Glutamatergic neuron (in vitro differentiated cells): ENCODE measurements at regions not wholly inside any gene's neighbourhood (a gene's known extent, or its start where the extent isn't known, plus 50 kb on each side); places are given as distances from the start of the nearest gene placed in this dataset.
A peak's percentile ranks its signal among the peaks of the same experiment; 100 is the strongest.
"Not testable (repeated sequence)": the region's sequence is repeated elsewhere in the genome, so short reads cannot be mapped to it uniquely, and the experiment has no call there.

ENCODE experiments used
- DNase-seq: peaks from one replicate; pipeline ENCODE4 v3.0.0; 2022
- H3K27ac Mint-ChIP-seq: one replicate; pipeline ENCODE4 v1.8.0; 2020; ENCODE audit warnings: mild to moderate bottlenecking, mixed read lengths, inconsistent platforms; ENCODE audit not compliant: unreplicated experiment
- H3K27me3 Mint-ChIP-seq: one replicate; pipeline ENCODE4 v1.8.0; 2020; ENCODE audit warnings: mild to moderate bottlenecking, moderate library complexity, mixed read lengths, inconsistent platforms; ENCODE audit not compliant: unreplicated experiment
- H3K36me3 Mint-ChIP-seq: one replicate; pipeline ENCODE4 v1.8.0; 2020; ENCODE audit warnings: mild to moderate bottlenecking, mixed read lengths, inconsistent platforms; ENCODE audit not compliant: unreplicated experiment
- H3K4me1 Mint-ChIP-seq: one replicate; pipeline ENCODE4 v1.8.0; 2020; ENCODE audit warnings: mild to moderate bottlenecking, low read depth, mixed read lengths, inconsistent platforms; ENCODE audit not compliant: unreplicated experiment
- H3K4me3 Mint-ChIP-seq: one replicate; pipeline ENCODE4 v1.8.0; 2020; ENCODE audit warnings: mild to moderate bottlenecking, mixed read lengths, inconsistent platforms; ENCODE audit not compliant: unreplicated experiment
- H3K9me3 Mint-ChIP-seq: one replicate; pipeline ENCODE4 v1.8.0; 2020; ENCODE audit warnings: mild to moderate bottlenecking, moderate library complexity, mixed read lengths, inconsistent platforms; ENCODE audit not compliant: unreplicated experiment
- CTCF ChIP-seq: fragments of 200-600 bp; sonication (generic); IDR thresholded peaks from one replicate; pipeline ENCODE4 v1.5.0; 2021; ENCODE audit not compliant: partially characterized antibody, unreplicated experiment

GRCh38 chr4:33989820-33990443 is 2254.4 kb downstream of the ARAP2 start:
- Mint-ChIP-seq H3K4me1 (no peaks in the 10 kb centered on the region), H3K27ac (no peak overlapping the region), H3K9me3 (no peaks in the 10 kb centered on the region), H3K4me3 (no peak overlapping the region), H3K36me3 (no peaks in the 10 kb centered on the region), H3K27me3 (no peaks in the 10 kb centered on the region)
- no peak for DNase-seq
- no peak for TF ChIP-seq CTCF

GRCh38 chr4:33996075-33996718 is 2248.1 kb downstream of the ARAP2 start:
- no peaks in the 10 kb centered on the region for H3K9me3 Mint-ChIP-seq
- DNase-seq, result no peak
- H3K36me3 Mint-ChIP-seq, result no peaks in the 10 kb centered on the region
- H3K27ac Mint-ChIP-seq, result no peak overlapping the region
- H3K4me3 Mint-ChIP-seq, result no peak overlapping the region
- H3K27me3 Mint-ChIP-seq, result no peaks in the 10 kb centered on the region
- H3K4me1 Mint-ChIP-seq, result peaks cover 13% of the 10 kb centered on the region
- no peak for TF ChIP-seq CTCF

- no peaks in the 10 kb centered on the region for H3K9me3 Mint-ChIP-seq
- peaks cover 14% of the 10 kb centered on the region for H3K4me1 Mint-ChIP-seq
- no peaks in the 10 kb centered on the region for H3K36me3 Mint-ChIP-seq
- no peak for TF ChIP-seq CTCF
- peak overlapping the region; percentile 77 for H3K27ac Mint-ChIP-seq
- H3K4me3 Mint-ChIP-seq, result no peak overlapping the region
- no peaks in the 10 kb centered on the region for H3K27me3 Mint-ChIP-seq
- no peak for DNase-seq
Measured at GRCh38 chr4:33998291-33998690, 2246.0 kb downstream of the ARAP2 start.

- no peak for TF ChIP-seq CTCF
- DNase-seq, result no peak
- Mint-ChIP-seq H3K9me3 (no peaks in the 10 kb centered on the region), H3K27me3 (no peaks in the 10 kb centered on the region), H3K27ac (peak overlapping the region; percentile 9), H3K4me1 (peaks cover 14% of the 10 kb centered on the region), H3K36me3 (no peaks in the 10 kb centered on the region), H3K4me3 (no peak overlapping the region)
Measured at GRCh38 chr4:34000356-34000755, 2244.0 kb downstream of the ARAP2 start.

GRCh38 chr4:34006540-34006939 is 2237.8 kb downstream of the ARAP2 start:
- H3K27ac Mint-ChIP-seq, H3K9me3 Mint-ChIP-seq, H3K36me3 Mint-ChIP-seq, H3K4me1 Mint-ChIP-seq, H3K4me3 Mint-ChIP-seq, DNase-seq, H3K27me3 Mint-ChIP-seq: not testable (repeated sequence)
